ENCODE measurements at regions not wholly inside any gene's neighbourhood (a gene's known extent, or its start where the extent isn't known, plus 50 kb on each side); places are given as distances from the start of the nearest gene placed in this dataset.

DNA sequence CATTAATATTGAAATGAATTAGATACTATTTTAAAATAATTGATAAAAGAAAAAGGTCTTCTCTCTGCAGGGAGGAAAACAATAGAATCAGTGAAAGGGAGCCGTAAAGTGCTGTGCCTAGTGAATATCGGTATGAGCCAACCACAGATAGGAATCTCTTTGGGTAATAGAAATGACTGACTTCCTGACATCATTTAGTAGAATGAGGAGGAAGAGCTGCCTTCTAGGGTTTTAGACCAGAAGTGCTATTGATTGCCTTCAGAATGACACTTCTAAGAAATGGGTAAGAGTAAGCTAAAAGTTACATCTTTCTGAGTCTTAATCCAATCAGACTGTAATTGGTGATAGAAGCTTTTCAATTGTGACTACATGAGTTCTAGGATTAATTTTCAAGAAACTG lies 134.0 kb upstream of the MAP9 start:
- DNase-seq = no peak

DNA sequence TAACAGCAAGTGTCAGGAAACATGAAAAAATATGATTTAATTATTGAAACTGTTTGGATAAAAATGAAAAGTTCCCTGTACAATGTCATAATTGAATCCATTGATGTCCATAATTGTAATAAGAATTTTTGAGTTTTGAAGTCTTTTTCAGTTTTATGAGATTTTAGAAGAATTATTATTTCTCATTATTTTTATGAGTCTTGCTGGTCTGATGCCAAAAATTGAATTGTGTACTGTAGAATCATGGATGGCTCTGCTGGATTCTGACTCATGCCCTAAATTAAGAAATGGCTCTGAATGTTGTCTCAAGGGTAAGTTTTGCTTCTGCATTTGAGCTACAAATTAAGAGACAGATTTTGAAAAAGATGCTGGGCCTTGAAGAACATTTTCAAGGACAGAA lies 132.8 kb upstream of the MAP9 start:
- no peak for DNase-seq

GRCh38 chr4:155506745-155507144 lies 130.0 kb upstream of the MAP9 start:
- DNase-seq = peak; percentile 55

- DNase-seq = no peak
Measured at GRCh38 chr4:155505321-155505720, 128.6 kb upstream of the MAP9 start.

GRCh38 chr4:155497306-155497705 lies 120.5 kb upstream of the MAP9 start:
- DNase-seq = no peak

DNA sequence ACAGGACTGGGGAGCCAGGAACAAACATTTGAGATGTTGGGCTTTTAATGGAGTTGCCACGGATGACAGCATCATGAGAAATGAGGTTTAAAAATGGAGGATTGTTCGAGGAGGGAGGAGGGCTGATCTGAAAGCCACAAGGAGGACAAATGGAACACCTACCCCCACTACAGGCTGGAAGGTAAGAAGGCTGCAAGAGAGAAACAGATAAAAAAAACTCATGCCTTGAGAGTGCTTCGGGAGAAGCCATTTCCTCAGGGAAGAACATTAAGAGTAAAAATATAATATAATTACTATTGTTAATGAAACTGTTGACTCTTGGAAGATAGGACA lies 119.5 kb upstream of the MAP9 start:
- no peak for DNase-seq

DNA sequence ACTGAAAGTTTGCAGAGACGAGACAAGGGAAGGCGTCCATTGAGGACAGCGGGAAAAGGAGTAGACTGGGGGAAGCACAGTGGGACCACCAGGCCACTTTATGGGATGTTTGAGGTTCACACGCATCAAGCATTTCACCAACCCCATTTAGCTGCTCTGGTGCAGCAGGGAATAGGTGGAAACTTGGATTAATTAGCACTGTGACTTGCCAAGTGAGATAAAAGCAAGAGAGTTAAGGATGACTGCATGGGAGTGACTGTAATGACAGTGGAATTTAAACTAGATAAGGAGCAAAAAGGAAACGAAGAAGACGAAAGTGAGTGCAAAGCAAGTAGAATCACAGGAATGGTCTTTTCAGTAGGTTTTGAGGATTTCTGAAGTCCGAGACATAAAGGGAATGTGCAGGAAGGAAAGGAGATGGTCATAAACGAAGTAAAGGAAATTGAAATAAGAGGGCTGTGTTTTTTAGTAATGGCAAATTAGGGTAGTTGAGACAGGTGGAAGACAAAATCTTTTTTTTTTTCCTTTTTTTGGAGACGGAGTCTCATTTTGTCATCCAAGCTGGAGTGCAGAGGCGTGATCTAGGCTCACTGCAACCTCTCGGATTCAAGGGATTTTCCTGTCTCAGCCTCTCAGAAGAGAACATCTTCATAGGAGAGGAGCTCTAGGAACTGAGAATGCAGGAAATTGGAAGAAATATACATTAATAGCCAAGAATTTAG lies 119.0 kb upstream of the MAP9 start:
- DNase-seq = no peak

DNA sequence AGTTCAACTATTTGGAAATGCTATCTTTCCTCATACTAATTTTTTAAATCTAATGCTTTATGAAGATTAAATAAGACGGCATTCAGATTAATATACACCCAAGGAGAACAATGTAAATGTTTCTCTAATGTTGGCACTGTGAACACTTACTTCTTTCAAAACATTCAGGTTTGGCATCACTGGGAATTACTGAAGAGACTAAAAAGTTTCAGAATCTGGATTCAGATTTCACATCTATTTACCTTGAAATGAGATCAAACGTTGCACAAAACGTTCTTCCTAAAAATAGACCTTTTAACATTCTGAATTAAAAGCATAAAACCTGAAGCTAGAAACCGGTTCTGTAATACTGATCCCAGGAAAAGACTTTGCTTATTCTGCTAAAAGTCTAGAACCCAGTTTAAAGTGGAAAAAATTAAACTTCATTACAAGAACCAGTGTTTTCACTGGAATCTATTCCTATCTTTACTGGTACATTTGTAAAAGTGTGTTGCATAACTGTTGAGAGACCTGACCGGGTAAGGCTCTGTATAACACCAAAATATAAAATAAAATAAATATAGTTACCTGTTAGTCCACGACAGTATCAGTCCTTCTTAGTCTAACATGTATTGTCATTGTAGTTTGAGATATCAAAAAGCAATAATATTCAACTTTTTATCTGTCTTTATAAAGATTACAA lies 117.4 kb upstream of the MAP9 start:
- no peak for DNase-seq

- no peak for DNase-seq
Measured at GRCh38 chr4:155491336-155492120, 114.8 kb upstream of the MAP9 start.

- no peak for DNase-seq
Measured at GRCh38 chr4:155489271-155489670, 112.5 kb upstream of the MAP9 start.

DNA sequence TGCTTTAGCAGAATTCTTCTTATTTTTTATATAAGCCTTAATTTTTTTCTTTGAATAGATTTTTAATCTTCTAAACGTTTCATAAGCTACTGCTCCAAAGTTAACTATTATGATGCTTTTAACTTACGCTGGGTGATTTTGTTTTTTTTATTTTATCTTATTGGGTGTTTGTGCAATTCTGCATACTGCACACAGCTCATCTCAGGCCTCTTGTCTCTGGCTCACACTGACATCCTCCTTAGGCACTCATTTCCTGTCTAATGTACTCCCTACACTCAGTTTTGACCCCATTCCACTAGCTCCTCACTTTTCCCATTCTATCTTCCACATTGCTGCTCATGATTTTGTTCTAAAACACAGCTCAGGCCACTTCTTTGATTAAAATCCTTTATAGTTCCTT lies 111.9 kb upstream of the MAP9 start:
- DNase-seq = no peak

GRCh38 chr4:155487210-155487609 lies 110.4 kb upstream of the MAP9 start:
- no peak for DNase-seq

DNA sequence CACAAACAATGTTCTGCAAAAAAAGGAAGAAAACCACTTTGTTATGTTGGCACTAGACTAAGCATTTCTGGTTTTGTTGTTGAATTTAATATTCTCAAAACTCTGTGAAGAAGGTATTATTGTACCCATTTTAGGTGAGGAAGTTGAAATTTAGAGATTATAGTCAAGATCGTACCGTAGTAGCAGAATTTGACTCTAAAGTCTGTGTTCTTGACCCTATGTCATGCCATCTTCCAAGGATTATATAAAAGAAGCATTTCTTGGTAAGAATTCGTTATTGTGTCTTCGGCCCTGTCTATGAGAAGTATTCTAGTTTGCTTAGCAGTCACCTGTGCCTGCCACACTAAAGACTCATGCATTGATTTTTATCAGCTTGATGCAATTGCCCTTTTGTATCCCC lies 104.4 kb upstream of the MAP9 start:
- no peak for DNase-seq

DNA sequence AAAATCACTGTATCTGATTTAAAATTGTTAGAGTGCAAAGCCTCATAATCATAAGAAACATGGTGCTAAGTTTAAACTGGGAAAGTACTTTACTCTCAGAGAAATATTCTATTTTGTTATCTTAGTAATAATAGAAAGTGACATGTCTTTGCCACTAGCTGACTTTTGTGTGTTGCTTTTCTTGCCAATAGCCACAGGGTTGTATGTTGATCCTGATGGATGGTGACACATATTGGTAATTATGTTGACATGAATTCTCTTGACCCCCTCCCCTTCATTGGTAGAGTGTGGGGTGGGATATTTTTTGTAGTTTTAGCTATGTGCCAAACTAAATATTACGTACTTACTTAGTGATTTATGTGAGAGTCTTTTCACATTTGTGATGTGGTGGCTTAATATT lies 103.1 kb upstream of the MAP9 start:
- peak; percentile 83 for DNase-seq

DNA sequence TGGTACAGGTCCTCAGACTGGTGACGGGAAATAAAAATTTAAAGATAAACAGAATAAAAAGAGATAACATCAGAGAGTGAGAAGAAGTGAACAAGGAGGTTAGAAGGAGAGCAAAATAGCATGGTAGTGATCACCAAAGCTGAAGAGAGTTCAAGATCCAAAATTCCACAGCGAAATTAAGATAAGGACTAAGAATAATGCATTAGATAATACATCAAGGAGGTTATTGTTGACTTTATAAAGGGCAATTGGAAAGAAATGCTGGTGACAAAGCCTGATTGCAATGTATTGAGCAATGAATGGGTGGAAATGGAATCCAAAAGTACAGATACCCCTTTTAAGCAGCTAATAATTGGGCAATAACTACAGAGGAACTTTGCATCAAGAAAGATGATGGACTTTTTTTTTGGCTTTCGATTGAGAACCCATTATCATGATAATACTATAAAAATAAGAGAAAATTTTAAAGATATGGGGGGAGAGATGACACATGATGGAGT lies 101.6 kb upstream of the MAP9 start:
- no peak for DNase-seq

DNA sequence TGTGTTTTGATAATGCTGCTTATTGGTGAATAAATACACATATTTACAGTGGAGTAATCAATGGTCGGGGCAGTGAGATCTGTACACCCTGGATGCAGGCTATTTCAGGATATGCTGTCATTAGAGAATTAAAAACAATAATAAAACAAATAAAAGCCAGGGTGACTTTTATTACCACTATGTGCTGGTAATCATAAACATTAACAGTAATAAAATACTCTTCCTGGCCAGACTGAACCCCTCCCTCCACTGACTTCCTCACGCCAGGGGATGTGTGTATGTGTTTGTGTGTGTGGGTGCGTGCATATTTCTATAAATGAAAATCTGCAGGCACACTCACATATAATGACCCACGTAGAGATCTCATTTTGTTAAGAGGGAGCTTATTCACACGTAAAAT lies 98.0 kb upstream of the MAP9 start:
- no peak for DNase-seq

GRCh38 chr4:155473420-155474095 lies 96.8 kb upstream of the MAP9 start:
- no peak for DNase-seq

DNA sequence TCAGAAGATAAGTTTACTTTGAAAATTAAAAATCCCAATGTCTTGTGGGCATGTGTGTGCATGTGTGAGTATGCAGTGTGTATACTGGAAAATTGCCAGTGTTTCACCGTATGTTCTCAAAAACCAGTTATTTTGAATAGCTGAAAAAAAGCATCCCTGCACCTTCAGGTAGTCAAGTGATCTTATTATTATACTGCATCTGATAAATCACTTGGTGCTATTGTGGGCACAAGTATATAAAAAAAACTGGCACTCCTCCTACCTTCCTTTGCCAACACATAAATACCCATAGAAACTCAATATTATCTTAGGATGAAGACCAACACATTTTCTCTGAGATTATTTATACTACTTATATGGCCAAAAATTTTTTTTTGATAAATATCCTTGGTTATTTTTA lies 91.5 kb upstream of the MAP9 start:
- DNase-seq = peak; percentile 6

DNA sequence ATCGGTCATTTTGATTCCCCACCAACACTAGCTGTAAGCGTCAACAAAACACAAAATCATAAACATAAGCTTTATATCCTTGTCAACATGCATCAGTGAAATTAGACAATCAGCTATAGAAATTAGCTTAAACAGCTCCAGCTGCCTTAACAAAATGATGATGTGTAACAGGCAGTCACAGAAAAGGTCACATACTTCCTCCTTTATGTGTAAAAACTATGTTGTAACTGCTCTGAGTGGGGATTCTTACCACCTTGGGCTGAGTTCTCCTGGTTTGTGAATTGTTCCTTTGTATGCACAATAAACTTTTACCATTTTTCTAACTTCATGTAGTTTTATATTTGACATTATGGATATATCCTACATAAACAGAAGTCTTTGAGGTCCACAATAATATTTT lies 73.9 kb upstream of the MAP9 start:
- no peak for DNase-seq

DNA sequence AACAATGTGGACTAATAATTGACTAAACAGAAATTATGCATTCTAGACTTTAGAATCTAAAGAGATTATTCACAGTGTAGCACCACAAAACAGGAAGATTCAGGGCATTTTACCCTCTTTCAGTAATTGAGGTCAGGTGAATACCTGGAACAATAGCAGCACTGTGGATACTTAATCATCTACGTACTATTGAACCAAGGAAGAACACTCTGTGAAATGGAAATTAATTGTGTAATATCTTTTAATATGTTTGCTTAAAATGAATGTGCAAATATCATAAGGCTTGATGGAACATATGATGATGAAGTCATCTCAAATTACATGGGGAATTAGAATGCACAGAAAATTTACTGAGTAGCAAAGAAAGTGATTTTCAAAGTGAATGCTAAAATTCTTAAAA lies 68.5 kb upstream of the MAP9 start:
- DNase-seq = no peak

DNA sequence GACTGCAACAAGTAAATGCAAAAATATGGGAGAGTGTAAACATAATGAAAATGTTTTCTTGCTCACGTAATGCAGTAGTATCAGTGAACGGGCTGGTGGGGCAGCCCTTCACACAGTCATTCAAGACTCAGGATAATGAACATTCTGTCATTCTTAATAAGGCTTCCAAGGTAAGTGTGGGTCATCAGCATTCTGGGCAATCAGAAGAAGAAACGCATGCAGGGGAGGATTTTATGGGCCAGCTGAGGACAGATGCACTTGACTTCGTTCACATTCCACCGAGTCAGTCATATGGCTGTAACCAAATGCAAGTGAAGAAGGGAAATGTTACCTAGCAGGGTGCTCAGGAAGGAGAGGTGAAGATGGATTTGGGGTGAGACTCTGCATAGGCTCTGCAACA lies 68.0 kb upstream of the MAP9 start:
- no peak for DNase-seq

- peak; percentile 92 for DNase-seq
Measured at GRCh38 chr4:155442267-155443105, 65.7 kb upstream of the MAP9 start.

Data from eye (tissue), 1 donor.